ENCODE measurements at regions not wholly inside any gene's neighbourhood (a gene's known extent, or its start where the extent isn't known, plus 50 kb on each side); places are given as distances from the start of the nearest gene placed in this dataset.
"Not testable (repeated sequence)": the region's sequence is repeated elsewhere in the genome, so short reads cannot be mapped to it uniquely, and the experiment has no call there.

- H3K4me1 ChIP-seq (ENCODE audit: control insufficient read depth in 4 of 4, insufficient read depth in 4 of 4, low read length in 3 of 4); DNase-seq (ENCODE audit: low spot score); H3K4me3 ChIP-seq (ENCODE audit: low read depth in 1 of 3, low read length in 3 of 3); H3K9me3 ChIP-seq (ENCODE audit: control insufficient read depth in 4 of 4, low read length in 3 of 4); H3K27me3 ChIP-seq (ENCODE audit: control insufficient read depth in 4 of 4, insufficient read depth in 4 of 4, low read length in 3 of 4); H3K9ac ChIP-seq (ENCODE audit: low read depth in 1 of 2, low read length in 2 of 2); H3K36me3 ChIP-seq (ENCODE audit: control insufficient read depth in 4 of 4, insufficient read depth in 3 of 4, low read depth in 1 of 4, low read length in 3 of 4); H3K27ac ChIP-seq (ENCODE audit: low read depth in 1 of 2, low read length in 2 of 2): not testable (repeated sequence)
- 93% methylated on average over 4 of the region's 4 CpGs for WGBS
Observed at GRCh38 chr4:110326426-110326825, 128.0 kb upstream of the ELOVL6 start.

DNA sequence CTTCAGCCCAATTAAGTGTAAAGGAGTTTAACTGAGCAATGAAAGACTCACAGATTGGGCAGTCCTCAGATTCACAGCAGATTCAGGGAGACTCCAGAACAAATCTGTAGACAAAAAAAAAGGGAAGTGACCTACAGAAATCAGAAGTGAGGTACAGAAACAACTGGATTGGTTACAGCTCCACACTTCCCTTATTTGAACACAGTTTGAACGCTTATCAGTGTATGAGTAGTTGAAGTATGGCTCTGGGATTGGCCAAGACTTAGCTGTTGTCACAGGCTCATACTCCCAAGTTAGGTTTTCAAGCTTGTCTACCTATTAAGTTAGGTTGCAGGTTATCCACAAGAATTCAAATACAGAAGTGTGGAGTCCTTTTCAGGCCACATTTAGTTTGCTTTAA lies 112.4 kb upstream of the ELOVL6 start:
- DNase-seq (ENCODE audit: low spot score): no peak
- no peak overlapping the region for H3K9ac ChIP-seq (ENCODE audit: low read depth in 1 of 2, low read length in 2 of 2)
- H3K9me3 ChIP-seq (ENCODE audit: control insufficient read depth in 4 of 4, low read length in 3 of 4): no peaks in the 10 kb centered on the region
- peaks cover 0 to 9% (median 2%) of the 10 kb centered on the region in 4 donors for H3K4me1 ChIP-seq (ENCODE audit: control insufficient read depth in 4 of 4, insufficient read depth in 4 of 4, low read length in 3 of 4)
- no peak overlapping the region for H3K4me3 ChIP-seq (ENCODE audit: low read depth in 1 of 3, low read length in 3 of 3)
- WGBS: 83% methylated on average over 1 of the region's 1 CpG
- H3K36me3 ChIP-seq (ENCODE audit: control insufficient read depth in 4 of 4, insufficient read depth in 3 of 4, low read depth in 1 of 4, low read length in 3 of 4): no peaks in the 10 kb centered on the region
- no peaks in the 10 kb centered on the region for H3K27me3 ChIP-seq (ENCODE audit: control insufficient read depth in 4 of 4, insufficient read depth in 4 of 4, low read length in 3 of 4)
- H3K27ac ChIP-seq (ENCODE audit: low read depth in 1 of 2, low read length in 2 of 2): no peak overlapping the region
- TF ChIP-seq EGR1 (IDR thresholded peaks at IDR 0.05; ENCODE audit: low read depth in 2 of 2) (no peak), JUND (IDR thresholded peaks at IDR 0.05) (no peak), TAF1 (conservative IDR thresholded peaks at IDR 0.05) (no peak), RAD21 (IDR thresholded peaks at IDR 0.05) (no peak), YY1 (IDR thresholded peaks at IDR 0.05) (no peak)
- TF ChIP-seq, protein P1, sequence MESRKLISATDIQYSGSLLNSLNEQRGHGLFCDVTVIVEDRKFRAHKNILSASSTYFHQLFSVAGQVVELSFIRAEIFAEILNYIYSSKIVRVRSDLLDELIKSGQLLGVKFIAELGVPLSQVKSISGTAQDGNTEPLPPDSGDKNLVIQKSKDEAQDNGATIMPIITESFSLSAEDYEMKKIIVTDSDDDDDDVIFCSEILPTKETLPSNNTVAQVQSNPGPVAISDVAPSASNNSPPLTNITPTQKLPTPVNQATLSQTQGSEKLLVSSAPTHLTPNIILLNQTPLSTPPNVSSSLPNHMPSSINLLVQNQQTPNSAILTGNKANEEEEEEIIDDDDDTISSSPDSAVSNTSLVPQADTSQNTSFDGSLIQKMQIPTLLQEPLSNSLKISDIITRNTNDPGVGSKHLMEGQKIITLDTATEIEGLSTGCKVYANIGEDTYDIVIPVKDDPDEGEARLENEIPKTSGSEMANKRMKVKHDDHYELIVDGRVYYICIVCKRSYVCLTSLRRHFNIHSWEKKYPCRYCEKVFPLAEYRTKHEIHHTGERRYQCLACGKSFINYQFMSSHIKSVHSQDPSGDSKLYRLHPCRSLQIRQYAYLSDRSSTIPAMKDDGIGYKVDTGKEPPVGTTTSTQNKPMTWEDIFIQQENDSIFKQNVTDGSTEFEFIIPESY (IDR thresholded peaks at IDR 0.05): no peak

GRCh38 chr4:110309675-110310074 lies 111.3 kb upstream of the ELOVL6 start:
- Histone ChIP-seq H3K9me3 (ENCODE audit: control insufficient read depth in 4 of 4, low read length in 3 of 4) (no peaks in the 10 kb centered on the region), H3K36me3 (ENCODE audit: control insufficient read depth in 4 of 4, insufficient read depth in 3 of 4, low read depth in 1 of 4, low read length in 3 of 4) (no peaks in the 10 kb centered on the region), H3K9ac (ENCODE audit: low read depth in 1 of 2, low read length in 2 of 2) (no peak overlapping the region), H3K27ac (ENCODE audit: low read depth in 1 of 2, low read length in 2 of 2) (no peak overlapping the region), H3K4me3 (ENCODE audit: low read depth in 1 of 3, low read length in 3 of 3) (no peak overlapping the region), H3K27me3 (ENCODE audit: control insufficient read depth in 4 of 4, insufficient read depth in 4 of 4, low read length in 3 of 4) (no peaks in the 10 kb centered on the region), H3K4me1 (ENCODE audit: control insufficient read depth in 4 of 4, insufficient read depth in 4 of 4, low read length in 3 of 4) (peaks cover 0 to 9% (median 2%) of the 10 kb centered on the region in 4 donors)
- no peak for DNase-seq (ENCODE audit: low spot score)
- TF ChIP-seq FOXA1 (IDR thresholded peaks at IDR 0.05) (no peak), HNF4G (IDR thresholded peaks at IDR 0.05) (no peak), RXRA (IDR thresholded peaks at IDR 0.05) (no peak), NR2F2 (IDR thresholded peaks at IDR 0.05) (no peak), GABPA (IDR thresholded peaks at IDR 0.05 in 1 of 2, conservative IDR thresholded peaks at IDR 0.05 in 1 of 2) (no peak), MAX (IDR thresholded peaks at IDR 0.05) (no peak), YY1 (IDR thresholded peaks at IDR 0.05) (no peak), EGR1 (IDR thresholded peaks at IDR 0.05; ENCODE audit: low read depth in 2 of 2) (no peak), REST (IDR thresholded peaks at IDR 0.05) (no peak), CTCF (IDR thresholded peaks at IDR 0.05; ENCODE audit: low read depth, low read length, missing input control) (no peak), SP1 (IDR thresholded peaks at IDR 0.05) (no peak), FOXA2 (IDR thresholded peaks at IDR 0.05) (no peak), RAD21 (IDR thresholded peaks at IDR 0.05) (no peak), TAF1 (conservative IDR thresholded peaks at IDR 0.05) (no peak), JUND (IDR thresholded peaks at IDR 0.05) (no peak), HNF4A (conservative IDR thresholded peaks at IDR 0.05) (no peak)
- TF ChIP-seq, protein P2, sequence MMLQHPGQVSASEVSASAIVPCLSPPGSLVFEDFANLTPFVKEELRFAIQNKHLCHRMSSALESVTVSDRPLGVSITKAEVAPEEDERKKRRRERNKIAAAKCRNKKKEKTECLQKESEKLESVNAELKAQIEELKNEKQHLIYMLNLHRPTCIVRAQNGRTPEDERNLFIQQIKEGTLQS (IDR thresholded peaks at IDR 0.05): no peak
- TF ChIP-seq, protein P1 (IDR thresholded peaks at IDR 0.05): no peak

All from liver (tissue), 8 donors.